ENCODE measurements at regions not wholly inside any gene's neighbourhood (a gene's known extent, or its start where the extent isn't known, plus 50 kb on each side); places are given as distances from the start of the nearest gene placed in this dataset.

GRCh38 chr11:13064593-13064992 lies 55.5 kb downstream of the RASSF10 start:
- H4K20me1 ChIP-seq (ENCODE audit: insufficient read depth) = no peaks in the 10 kb centered on the region
- ChIA-PET CTCF (interaction anchor here (1.1 kb wide), 1 partner anchor 90 kb away, joined by 3 read pairs; no protein-coding TSS in a partner anchor), POLR2A (no interaction called here)
- WGBS (ENCODE audit: low lambda C conversion rate) = 57% methylated on average over 3 of the region's 3 CpGs
- H3K4me3 ChIP-seq (ENCODE audit: low read depth in 2 of 2, low read length in 1 of 2) = no peak overlapping the region
- H3K79me2 ChIP-seq (ENCODE audit: insufficient read depth) = no peaks in the 10 kb centered on the region
- H3K4me1 ChIP-seq (ENCODE audit: control insufficient read depth in 1 of 2, insufficient read depth in 2 of 2, low read depth in 1 of 2, low read length in 1 of 2) = peaks cover 0 to 6% of the 10 kb centered on the region in 2 experiments; a peak in 1 of 4 replicates
- H3K9ac ChIP-seq = no peak overlapping the region
- TF ChIP-seq RAD21 (IDR thresholded peaks at IDR 0.05; ENCODE audit: low read length) = no peak
- no peak for TF ChIP-seq USF2 (IDR thresholded peaks at IDR 0.05; ENCODE audit: borderline replicate concordance, low read depth, low read length)
- TF ChIP-seq GABPA (IDR thresholded peaks at IDR 0.05; ENCODE audit: low read depth) = no peak
- TF ChIP-seq POLR2AphosphoS5 (IDR thresholded peaks at IDR 0.05; ENCODE audit: low read depth, low read length) = no peak
- TF ChIP-seq MEF2A (IDR thresholded peaks at IDR 0.05; ENCODE audit: borderline replicate concordance, low read depth) = no peak
- no peak for TF ChIP-seq YY1 (IDR thresholded peaks at IDR 0.05; ENCODE audit: low read depth)
- no peak for TF ChIP-seq EP300 (IDR thresholded peaks at IDR 0.05; ENCODE audit: borderline replicate concordance in 1 of 2, low read depth in 1 of 2, low read length in 1 of 2)
- no peak for TF ChIP-seq EZH2phosphoT487 (IDR thresholded peaks at IDR 0.05; ENCODE audit: borderline replicate concordance, low read depth)
- no peak for TF ChIP-seq IRF3 (IDR thresholded peaks at IDR 0.05; ENCODE audit: low read depth, low read length)
- TF ChIP-seq CTCF (IDR thresholded peaks at IDR 0.05) = no peak
- no peak for TF ChIP-seq USF1 (IDR thresholded peaks at IDR 0.05; ENCODE audit: borderline replicate concordance, low read depth)
- no peak for TF ChIP-seq SMC3 (IDR thresholded peaks at IDR 0.05; ENCODE audit: low read depth, low read length)
- no peak for TF ChIP-seq CHD2 (IDR thresholded peaks at IDR 0.05; ENCODE audit: low read length, partially characterized antibody)
- no peak for TF ChIP-seq TCF12 (IDR thresholded peaks at IDR 0.05)
- TF ChIP-seq TEAD4 (IDR thresholded peaks at IDR 0.05; ENCODE audit: borderline replicate concordance, insufficient read depth) = no peak
- TF ChIP-seq NFIC (IDR thresholded peaks at IDR 0.05; ENCODE audit: borderline replicate concordance) = no peak
- no peak for TF ChIP-seq RFX5 (IDR thresholded peaks at IDR 0.05; ENCODE audit: low read length)
- TF ChIP-seq JUND (IDR thresholded peaks at IDR 0.05) = no peak
- TF ChIP-seq ZBTB33 (IDR thresholded peaks at IDR 0.05; ENCODE audit: borderline replicate concordance, low read depth) = no peak
- no peak for TF ChIP-seq FOSL2 (IDR thresholded peaks at IDR 0.05; ENCODE audit: borderline replicate concordance, low read depth)
- no peak for DNase-seq
- H3K27ac ChIP-seq (ENCODE audit: low read depth in 2 of 2, low read length in 1 of 2) = no peak overlapping the region
- peaks cover 22% of the 10 kb centered on the region; the same call in 1 of the 2 replicates for H3K27me3 ChIP-seq (ENCODE audit: insufficient read depth)
- peaks cover 3% of the 10 kb centered on the region; the same call in 1 of the 2 replicates for H3K9me2 ChIP-seq
- no peak overlapping the region for H3K4me2 ChIP-seq
- H3K36me3 ChIP-seq (replicated peaks in 1 of 2; ENCODE audit: control insufficient read depth in 1 of 2, insufficient read depth in 2 of 2, low read length in 1 of 2) = no peaks in the 10 kb centered on the region
- H3F3A ChIP-seq (replicated peaks; ENCODE audit: insufficient read depth) = no peaks in the 10 kb centered on the region
- no peak overlapping the region for H2AFZ ChIP-seq (ENCODE audit: low read depth)
- no peaks in the 10 kb centered on the region for H3K9me3 ChIP-seq

Data from SK-N-SH (cell line).